Natural killer cell treated with Interleukin-12 subunit alpha and Interleukin-12 subunit beta and Interleukin-15 and Interleukin-18, amount 100 ng/mL, for 72 hours (primary cell): ENCODE measurements at regions not wholly inside any gene's neighbourhood (a gene's known extent, or its start where the extent isn't known, plus 50 kb on each side); places are given as distances from the start of the nearest gene placed in this dataset.

Source experiments
- ATAC-seq, 2 donors: fragments of 150-1000 bp; cut with Tn5 transposase in 1 of 2; sonication (Bioruptor Pico), chemical (Tn5 transposase) in 1 of 2; 2 replicates each; pipeline ENCODE4 v1.10.0; 2021
- DNase-seq: peaks from one replicate; pipeline ENCODE4 v3.0.0; 2022; ENCODE audit warnings: low spot score
- H3K27ac Mint-ChIP-seq, 2 donors: 1 replicate in 1 of 2; 2 replicates in 1 of 2; pipeline ENCODE4 v1.8.0; 2022; ENCODE audit warnings: mixed read lengths in 2 of 2, mild to moderate bottlenecking in 1 of 2, moderate library complexity in 1 of 2
- H3K27me3 Mint-ChIP-seq, 2 donors: 1 replicate in 1 of 2; 2 replicates in 1 of 2; pipeline ENCODE4 v1.8.0; 2022; ENCODE audit warnings: mixed read lengths in 2 of 2
- H3K36me3 Mint-ChIP-seq: one replicate; pipeline ENCODE4 v1.8.0; 2022; ENCODE audit warnings: mixed read lengths
- H3K4me1 Mint-ChIP-seq, 2 donors: 1 replicate in 1 of 2; 2 replicates in 1 of 2; pipeline ENCODE4 v1.8.0; 2022; ENCODE audit warnings: low read depth in 2 of 2, mixed read lengths in 2 of 2, mild to moderate bottlenecking in 1 of 2
- H3K4me3 Mint-ChIP-seq: one replicate; pipeline ENCODE4 v1.8.0; 2022; ENCODE audit warnings: mixed read lengths
- H3K9me3 Mint-ChIP-seq: 2 replicates; pipeline ENCODE4 v1.8.0; 2022; ENCODE audit warnings: mixed read lengths

- Mint-ChIP-seq H3K9me3 (no peaks in the 10 kb centered on the region), H3K27ac (no peak overlapping the region), H3K36me3 (peaks cover 5% of the 10 kb centered on the region), H3K4me3 (no peak overlapping the region), H3K4me1 (no peaks in the 10 kb centered on the region), H3K27me3 (peaks cover 12 to 16% of the 10 kb centered on the region in 2 donors)
- ATAC-seq, result peak in 1 of 2 donors; percentile 9
- no peak for DNase-seq
Observed at GRCh38 chr1:221363039-221363438, 378.9 kb downstream of the DUSP10 start.

- H3K4me3 Mint-ChIP-seq, result no peak overlapping the region
- H3K9me3 Mint-ChIP-seq, result no peaks in the 10 kb centered on the region
- DNase-seq (no peak), ATAC-seq (no peak)
- H3K4me1 Mint-ChIP-seq, result no peaks in the 10 kb centered on the region
- no peak overlapping the region for H3K27ac Mint-ChIP-seq
- H3K27me3 Mint-ChIP-seq, result peaks cover 14 to 29% of the 10 kb centered on the region in 2 donors
- no peaks in the 10 kb centered on the region for H3K36me3 Mint-ChIP-seq
Observed at GRCh38 chr1:221366495-221367110, 375.3 kb downstream of the DUSP10 start.

- Mint-ChIP-seq H3K27ac (no peak overlapping the region), H3K36me3 (no peaks in the 10 kb centered on the region), H3K4me3 (no peak overlapping the region), H3K27me3 (peaks cover 10 to 31% of the 10 kb centered on the region in 2 donors), H3K9me3 (no peaks in the 10 kb centered on the region), H3K4me1 (no peaks in the 10 kb centered on the region)
- no peak for DNase-seq
- no peak for ATAC-seq
Observed at GRCh38 chr1:221371705-221372104, 370.2 kb downstream of the DUSP10 start.

GRCh38 chr1:221373795-221374194, 368.1 kb downstream of the DUSP10 start:
- no peaks in the 10 kb centered on the region for H3K36me3 Mint-ChIP-seq
- no peak for DNase-seq
- H3K27ac Mint-ChIP-seq, result no peak overlapping the region
- H3K27me3 Mint-ChIP-seq, result peaks cover 9 to 28% of the 10 kb centered on the region in 2 donors
- H3K4me1 Mint-ChIP-seq, result no peaks in the 10 kb centered on the region
- H3K9me3 Mint-ChIP-seq, result no peaks in the 10 kb centered on the region
- no peak for ATAC-seq
- H3K4me3 Mint-ChIP-seq, result no peak overlapping the region

- no peaks in the 10 kb centered on the region for H3K9me3 Mint-ChIP-seq
- peaks cover 9 to 25% of the 10 kb centered on the region in 2 donors for H3K27me3 Mint-ChIP-seq
- H3K4me3 Mint-ChIP-seq, result no peak overlapping the region
- DNase-seq (no peak), ATAC-seq (no peak)
- H3K27ac Mint-ChIP-seq, result no peak overlapping the region
- no peaks in the 10 kb centered on the region for H3K36me3 Mint-ChIP-seq
- H3K4me1 Mint-ChIP-seq, result no peaks in the 10 kb centered on the region
Observed at GRCh38 chr1:221376286-221376685, 365.6 kb downstream of the DUSP10 start.

- DNase-seq (no peak), ATAC-seq (no peak)
- no peaks in the 10 kb centered on the region for H3K36me3 Mint-ChIP-seq
- H3K27me3 Mint-ChIP-seq, result peaks cover 9 to 16% of the 10 kb centered on the region in 2 donors
- no peak overlapping the region for H3K4me3 Mint-ChIP-seq
- no peaks in the 10 kb centered on the region for H3K9me3 Mint-ChIP-seq
- H3K27ac Mint-ChIP-seq, result no peak overlapping the region
- H3K4me1 Mint-ChIP-seq, result no peaks in the 10 kb centered on the region
Observed at GRCh38 chr1:221381910-221382623, 359.8 kb downstream of the DUSP10 start.

- no peaks in the 10 kb centered on the region for H3K4me1 Mint-ChIP-seq
- H3K27me3 Mint-ChIP-seq, result peaks cover 19 to 35% of the 10 kb centered on the region in 2 donors
- H3K4me3 Mint-ChIP-seq, result no peak overlapping the region
Observed at GRCh38 chr1:221392453-221392852, 349.4 kb downstream of the DUSP10 start.

GRCh38 chr1:221394011-221394544, 347.8 kb downstream of the DUSP10 start:
- Mint-ChIP-seq H3K9me3 (no peaks in the 10 kb centered on the region), H3K27me3 (peaks cover 16 to 37% of the 10 kb centered on the region in 2 donors), H3K4me1 (no peaks in the 10 kb centered on the region), H3K4me3 (no peak overlapping the region), H3K27ac (no peak overlapping the region), H3K36me3 (peaks cover 7% of the 10 kb centered on the region)
- ATAC-seq, result no peak
- DNase-seq, result no peak

More at GRCh38 chr1:221392453-221392852, 349.4 kb downstream of the DUSP10 start:
- DNase-seq, result no peak
- ATAC-seq, result no peak
- Mint-ChIP-seq H3K9me3 (peaks cover 2% of the 10 kb centered on the region), H3K36me3 (no peaks in the 10 kb centered on the region), H3K27ac (no peak overlapping the region)

- DNase-seq (no peak), ATAC-seq (no peak)
- peaks cover 19 to 44% of the 10 kb centered on the region in 2 donors for H3K27me3 Mint-ChIP-seq
- no peak overlapping the region for H3K27ac Mint-ChIP-seq
- H3K4me3 Mint-ChIP-seq, result no peak overlapping the region
- peaks cover 7% of the 10 kb centered on the region for H3K36me3 Mint-ChIP-seq
- H3K9me3 Mint-ChIP-seq, result peaks cover 6% of the 10 kb centered on the region
- H3K4me1 Mint-ChIP-seq, result no peaks in the 10 kb centered on the region
Observed at GRCh38 chr1:221396526-221396925, 345.4 kb downstream of the DUSP10 start.

- H3K9me3 Mint-ChIP-seq, result peaks cover 6% of the 10 kb centered on the region
- peaks cover 7% of the 10 kb centered on the region for H3K36me3 Mint-ChIP-seq
- H3K27ac Mint-ChIP-seq, result no peak overlapping the region
- ATAC-seq (no peak), DNase-seq (no peak)
- no peak overlapping the region for H3K4me3 Mint-ChIP-seq
- H3K27me3 Mint-ChIP-seq, result peaks cover 20 to 46% of the 10 kb centered on the region in 2 donors
- H3K4me1 Mint-ChIP-seq, result no peaks in the 10 kb centered on the region
Observed at GRCh38 chr1:221397141-221397540, 344.7 kb downstream of the DUSP10 start.

GRCh38 chr1:221397606-221398005, 344.3 kb downstream of the DUSP10 start:
- Mint-ChIP-seq H3K4me3 (no peak overlapping the region), H3K27ac (no peak overlapping the region), H3K27me3 (peaks cover 25 to 50% of the 10 kb centered on the region in 2 donors), H3K36me3 (peaks cover 7% of the 10 kb centered on the region), H3K4me1 (no peaks in the 10 kb centered on the region), H3K9me3 (peaks cover 6% of the 10 kb centered on the region)
- ATAC-seq, result peak in 1 of 2 donors; percentile 40
- no peak for DNase-seq

GRCh38 chr1:221405146-221405545, 336.7 kb downstream of the DUSP10 start:
- ATAC-seq, result no peak
- Mint-ChIP-seq H3K4me1 (no peaks in the 10 kb centered on the region), H3K36me3 (no peaks in the 10 kb centered on the region), H3K9me3 (peaks cover 4% of the 10 kb centered on the region), H3K27ac (no peak overlapping the region), H3K4me3 (no peak overlapping the region), H3K27me3 (peaks cover 23 to 46% of the 10 kb centered on the region in 2 donors)
- no peak for DNase-seq

- ATAC-seq (no peak), DNase-seq (no peak)
- Mint-ChIP-seq H3K36me3 (no peaks in the 10 kb centered on the region), H3K4me3 (no peak overlapping the region), H3K4me1 (no peaks in the 10 kb centered on the region), H3K27me3 (peaks cover 16 to 34% of the 10 kb centered on the region in 2 donors), H3K27ac (no peak overlapping the region), H3K9me3 (no peaks in the 10 kb centered on the region)
Observed at GRCh38 chr1:221408117-221408803, 333.6 kb downstream of the DUSP10 start.

GRCh38 chr1:221411283-221411682, 330.6 kb downstream of the DUSP10 start:
- no peaks in the 10 kb centered on the region for H3K4me1 Mint-ChIP-seq
- H3K27ac Mint-ChIP-seq, result no peak overlapping the region
- H3K27me3 Mint-ChIP-seq, result peaks cover 24 to 43% of the 10 kb centered on the region in 2 donors
- no peak overlapping the region for H3K4me3 Mint-ChIP-seq
- no peaks in the 10 kb centered on the region for H3K9me3 Mint-ChIP-seq
- peaks cover 5% of the 10 kb centered on the region for H3K36me3 Mint-ChIP-seq
- ATAC-seq (no peak), DNase-seq (no peak)
